Esophagus squamous epithelium (tissue), 5 donors: ENCODE measurements at regions not wholly inside any gene's neighbourhood (a gene's known extent, or its start where the extent isn't known, plus 50 kb on each side); places are given as distances from the start of the nearest gene placed in this dataset.

Source experiments
- DNase-seq: peaks from one replicate; lab custom pipeline; 2025; lab: John Stamatoyannopoulos, UW
- H3K27ac ChIP-seq, 4 donors: fragments of 200-600 bp; sonication (generic); one replicate each; pipeline ENCODE4 v1.5.1; 2016 to 2019; ENCODE audit warnings: mild to moderate bottlenecking in 1 of 4
- H3K27me3 ChIP-seq, 4 donors: fragments of 200-600 bp; sonication (generic); 1 replicate in 3 of 4; 2 replicates in 1 of 4; pipeline versions ENCODE4 v1.5.1 to v1.6.0; 2017 to 2021; ENCODE audit warnings: antibody characterized with exemption in 1 of 4
- H3K36me3 ChIP-seq, 3 donors: fragments of 200-600 bp; sonication (generic); one replicate each; pipeline ENCODE4 v1.5.1; 2016 to 2019
- H3K4me1 ChIP-seq, 3 donors: fragments of 200-600 bp; sonication (generic); one replicate each; pipeline ENCODE4 v1.5.1; 2017 to 2019
- H3K4me3 ChIP-seq, 4 donors: fragments of 200-600 bp; sonication (generic); 1 replicate in 3 of 4; 2 replicates in 1 of 4; pipeline ENCODE4 v1.5.1; 2016 to 2019; ENCODE audit warnings: mild to moderate bottlenecking in 2 of 4, moderate library complexity in 1 of 4
- H3K9me3 ChIP-seq, 3 donors: fragments of 200-600 bp; sonication (generic); one replicate each; pipeline ENCODE4 v1.5.1; 2016 to 2019
- POLR2A ChIP-seq, 4 donors: fragments of 450-650 bp; IDR thresholded peaks; one replicate each; pipeline ENCODE4 v1.6.1; 2017; ENCODE audit warnings: antibody characterized with exemption in 4 of 4, mild to moderate bottlenecking in 4 of 4, moderate library complexity in 3 of 4
- WGBS, 2 donors: methylation state at CpG; one replicate each; pipeline ENCODE4 v1.1.5; 2018; 5-methylcytosine and 5-hydroxymethylcytosine counted together
- intact Hi-C: fragments of 100-400 bp; cut with DNase I; formaldehyde crosslinking; loops from one replicate; pipeline ENCODE4 v1.15.0; 2022
- TF ChIP-seq, protein P1 (sequence below), 6 experiments: fragments of 450-650 bp in 4 of 6; fragments of 200-600 bp in 2 of 6; sonication (generic) in 2 of 6; IDR thresholded peaks; one replicate each; pipeline ENCODE4 v1.5.1; 2016 to 2019; ENCODE audit warnings: antibody characterized with exemption in 6 of 6, mild to moderate bottlenecking in 4 of 6, moderate library complexity in 4 of 6
- donor health status: DM: yes; HTN: yes; CAD: no.

DNA sequence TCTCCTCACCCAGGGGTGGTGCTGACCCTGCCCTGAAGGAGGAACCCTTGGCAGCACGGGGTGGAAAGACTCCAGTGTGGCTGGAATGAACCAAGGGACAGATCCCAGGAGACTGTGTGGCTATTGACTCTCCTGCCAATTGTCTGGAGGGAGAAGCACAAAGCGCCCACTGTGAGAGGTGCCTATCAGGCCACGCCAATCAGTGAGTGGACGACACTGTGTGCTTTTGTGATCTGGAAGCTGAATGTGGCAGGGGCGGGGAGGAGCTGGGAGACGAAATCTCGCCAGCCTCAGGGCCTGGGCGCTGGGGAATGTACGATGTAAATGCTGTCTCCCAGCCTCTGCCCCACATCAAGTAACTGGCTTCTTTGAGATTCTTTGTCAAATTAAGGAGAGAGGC lies 167.1 kb downstream of the ZBTB18 start:
- peaks cover 0 to 9% (median 0%) of the 10 kb centered on the region in 4 donors for H3K27me3 ChIP-seq
- TF ChIP-seq, protein P1, sequence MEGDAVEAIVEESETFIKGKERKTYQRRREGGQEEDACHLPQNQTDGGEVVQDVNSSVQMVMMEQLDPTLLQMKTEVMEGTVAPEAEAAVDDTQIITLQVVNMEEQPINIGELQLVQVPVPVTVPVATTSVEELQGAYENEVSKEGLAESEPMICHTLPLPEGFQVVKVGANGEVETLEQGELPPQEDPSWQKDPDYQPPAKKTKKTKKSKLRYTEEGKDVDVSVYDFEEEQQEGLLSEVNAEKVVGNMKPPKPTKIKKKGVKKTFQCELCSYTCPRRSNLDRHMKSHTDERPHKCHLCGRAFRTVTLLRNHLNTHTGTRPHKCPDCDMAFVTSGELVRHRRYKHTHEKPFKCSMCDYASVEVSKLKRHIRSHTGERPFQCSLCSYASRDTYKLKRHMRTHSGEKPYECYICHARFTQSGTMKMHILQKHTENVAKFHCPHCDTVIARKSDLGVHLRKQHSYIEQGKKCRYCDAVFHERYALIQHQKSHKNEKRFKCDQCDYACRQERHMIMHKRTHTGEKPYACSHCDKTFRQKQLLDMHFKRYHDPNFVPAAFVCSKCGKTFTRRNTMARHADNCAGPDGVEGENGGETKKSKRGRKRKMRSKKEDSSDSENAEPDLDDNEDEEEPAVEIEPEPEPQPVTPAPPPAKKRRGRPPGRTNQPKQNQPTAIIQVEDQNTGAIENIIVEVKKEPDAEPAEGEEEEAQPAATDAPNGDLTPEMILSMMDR (IDR thresholded peaks at IDR 0.05), result no peak
- no peak for TF ChIP-seq POLR2A (IDR thresholded peaks at IDR 0.05)
- intact Hi-C loops, result no loop called here
- H3K4me3 ChIP-seq, result no peak overlapping the region
- no peaks in the 10 kb centered on the region for H3K9me3 ChIP-seq
- DNase-seq, result no peak
- H3K36me3 ChIP-seq, result no peaks in the 10 kb centered on the region
- WGBS, 2 donors, result 83 to 92% methylated on average over 8 to 9 of the region's 9 CpGs
- H3K27ac ChIP-seq, result no peak overlapping the region
- peaks cover 0 to 15% (median 9%) of the 10 kb centered on the region in 3 donors for H3K4me1 ChIP-seq

DNA sequence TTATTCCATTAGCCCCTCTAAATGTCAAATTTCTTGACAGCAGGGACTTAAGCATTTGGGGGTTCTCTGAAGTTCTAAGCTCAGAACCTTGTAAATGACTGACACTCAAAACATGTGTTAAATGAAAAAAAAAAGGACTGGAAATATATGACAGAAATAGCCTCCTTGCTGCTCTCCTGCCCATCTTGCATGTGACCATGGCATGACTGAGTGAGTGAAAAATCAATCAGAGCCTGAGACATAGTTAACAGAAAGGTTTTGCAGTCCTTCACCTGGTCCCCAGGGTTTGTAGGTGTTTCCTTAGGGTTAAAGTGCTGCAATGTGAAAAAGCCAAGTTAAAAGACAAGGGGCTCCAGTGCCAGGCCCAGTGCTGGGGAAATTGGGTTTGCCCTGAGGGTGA lies 168.1 kb downstream of the ZBTB18 start:
- intact Hi-C loops, result no loop called here
- Histone ChIP-seq H3K27ac (no peak overlapping the region), H3K36me3 (no peaks in the 10 kb centered on the region), H3K27me3 (peaks cover 0 to 9% (median 0%) of the 10 kb centered on the region in 4 donors), H3K9me3 (no peaks in the 10 kb centered on the region), H3K4me1 (peaks cover 0 to 7% (median 7%) of the 10 kb centered on the region in 3 donors), H3K4me3 (no peak overlapping the region)
- TF ChIP-seq, protein P1 (IDR thresholded peaks at IDR 0.05), result no peak
- TF ChIP-seq POLR2A (IDR thresholded peaks at IDR 0.05), result no peak
- DNase-seq, result no peak

DNA sequence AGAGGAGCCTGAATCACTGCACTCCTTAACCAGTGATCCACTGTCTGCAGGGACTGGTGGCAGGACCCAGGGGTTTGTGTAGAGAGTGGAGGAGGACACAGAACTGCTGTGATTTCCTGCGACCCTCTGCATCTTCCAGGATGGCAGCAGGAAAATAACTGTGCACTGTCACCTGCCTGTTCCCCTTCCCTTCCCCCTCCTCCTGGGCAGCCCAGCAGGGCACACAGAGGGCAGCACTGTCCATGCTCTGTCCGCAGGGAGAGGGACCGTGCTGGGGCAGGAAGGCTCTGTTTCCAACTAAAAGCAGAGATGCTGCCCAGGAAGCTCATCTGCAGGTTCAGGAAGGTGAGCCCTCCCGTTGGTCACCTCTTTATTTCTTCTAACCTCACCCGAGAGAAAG lies 168.7 kb downstream of the ZBTB18 start:
- Histone ChIP-seq H3K27ac (no peak overlapping the region), H3K36me3 (no peaks in the 10 kb centered on the region), H3K4me3 (no peak overlapping the region), H3K27me3 (peaks cover 0 to 9% (median 0%) of the 10 kb centered on the region in 4 donors), H3K9me3 (no peaks in the 10 kb centered on the region), H3K4me1 (peaks cover 0 to under 1% (median under 1%) of the 10 kb centered on the region in 3 donors)
- WGBS, 2 donors, result 61 to 69% methylated on average over 4 to 5 of the region's 5 CpGs
- DNase-seq, result no peak
- intact Hi-C loops, result no loop called here
- TF ChIP-seq, protein P1 (IDR thresholded peaks at IDR 0.05), result no peak
- TF ChIP-seq POLR2A (IDR thresholded peaks at IDR 0.05), result no peak

DNA sequence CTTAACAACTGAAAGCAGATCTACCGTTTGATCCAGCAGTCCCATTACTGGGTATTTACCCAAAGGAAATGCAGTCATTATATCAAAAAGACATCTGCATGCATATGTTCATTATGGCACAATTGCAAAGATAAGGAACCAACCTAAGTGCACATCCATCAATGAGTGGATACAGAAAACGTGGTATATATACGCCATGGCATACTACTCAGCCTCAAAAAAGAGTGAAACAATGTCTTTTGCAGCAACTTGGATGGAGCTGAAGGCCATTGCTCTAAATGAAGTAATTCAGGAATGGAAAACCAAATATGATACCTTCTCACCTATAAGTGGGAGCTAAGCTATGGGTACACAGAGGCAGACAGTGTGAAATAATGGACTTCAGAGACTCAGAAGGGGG lies 169.3 kb downstream of the ZBTB18 start:
- TF ChIP-seq, protein P1 (IDR thresholded peaks at IDR 0.05), result no peak
- whole genome bisulfite sequencing, 2 donors, result 67 to 69% methylated on average over 3 of the region's 3 CpGs
- peaks cover 0 to 12% (median 0%) of the 10 kb centered on the region in 4 donors for H3K27me3 ChIP-seq
- H3K9me3 ChIP-seq, result no peaks in the 10 kb centered on the region
- H3K36me3 ChIP-seq, result no peaks in the 10 kb centered on the region
- intact Hi-C loops, result no loop called here
- H3K4me1 ChIP-seq, result no peaks in the 10 kb centered on the region
- DNase-seq, result no peak
- H3K4me3 ChIP-seq, result no peak overlapping the region
- no peak overlapping the region for H3K27ac ChIP-seq

DNA sequence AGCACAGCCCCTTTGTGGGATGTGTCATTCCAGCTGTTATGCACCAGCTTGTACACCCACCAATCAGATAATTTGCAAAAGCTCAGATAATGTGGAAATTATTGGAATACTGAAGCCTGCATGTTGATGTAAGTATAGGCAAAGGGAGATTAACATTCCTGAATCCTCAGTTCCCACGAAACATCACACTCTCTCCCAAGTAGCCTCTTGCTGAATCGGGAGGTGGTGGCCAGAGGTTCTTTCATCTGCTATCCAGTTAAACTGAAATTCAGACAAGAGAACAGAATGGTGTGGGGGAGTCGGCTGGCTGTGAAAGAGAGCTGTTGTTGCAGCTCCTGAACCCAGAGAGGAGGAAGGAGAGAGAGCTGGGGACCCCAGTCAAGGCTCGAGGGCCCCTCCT lies 170.9 kb downstream of the ZBTB18 start:
- no peak for TF ChIP-seq POLR2A (IDR thresholded peaks at IDR 0.05)
- TF ChIP-seq, protein P1 (IDR thresholded peaks at IDR 0.05), result no peak
- intact Hi-C loops, result no loop called here

More for the DNA sequence above, 170.9 kb downstream of the ZBTB18 start:
- no peaks in the 10 kb centered on the region for H3K9me3 ChIP-seq
- 57 to 64% methylated on average over 3 to 4 of the region's 4 CpGs for WGBS, 2 donors
- H3K27ac ChIP-seq, result no peak overlapping the region
- no peak overlapping the region for H3K4me3 ChIP-seq
- H3K36me3 ChIP-seq, result no peaks in the 10 kb centered on the region
- H3K4me1 ChIP-seq, result no peaks in the 10 kb centered on the region
- H3K27me3 ChIP-seq, result peaks cover 0 to 18% (median 0%) of the 10 kb centered on the region in 4 donors
- DNase-seq, result no peak
